ENCODE measurements at regions not wholly inside any gene's neighbourhood (a gene's known extent, or its start where the extent isn't known, plus 50 kb on each side); places are given as distances from the start of the nearest gene placed in this dataset.

DNA sequence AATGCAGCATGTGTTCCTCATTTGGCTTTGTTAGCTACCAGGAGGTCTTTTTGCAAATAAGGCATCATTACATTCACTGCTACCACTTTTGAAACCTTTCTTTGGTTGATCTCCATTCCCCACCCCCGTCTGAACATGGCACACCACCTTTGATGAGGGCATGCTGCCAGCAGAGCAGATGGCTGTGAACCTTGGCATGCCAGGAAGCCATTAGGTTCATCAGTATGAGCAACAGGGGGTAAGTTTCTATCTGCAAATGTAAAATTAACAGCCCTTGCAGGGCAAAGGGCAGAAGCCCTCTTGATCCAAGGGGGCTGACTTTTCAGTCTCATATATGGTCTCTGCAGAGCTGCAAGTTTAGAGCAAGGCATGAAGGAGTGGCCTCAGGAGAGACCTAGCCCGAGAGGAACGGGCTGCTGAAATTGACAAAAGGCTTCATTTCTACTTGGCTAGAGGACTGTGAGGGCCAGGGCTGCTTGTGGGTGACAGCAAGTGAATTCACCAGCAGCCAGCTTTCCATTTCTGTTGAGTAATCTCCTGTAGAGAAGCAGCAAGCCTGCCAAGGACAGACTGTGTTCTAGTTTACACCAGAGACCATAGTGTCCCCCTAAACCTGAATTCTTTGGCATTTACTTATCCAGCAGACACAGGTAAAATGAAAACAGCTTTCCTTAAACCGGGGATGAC, 127.9 kb downstream of the ZNF326 start:
- Mint-ChIP-seq H3K27me3 (ENCODE audit: low read depth) (peaks cover 5% of the 10 kb centered on the region), H3K4me1 (ENCODE audit: low read depth) (no peaks in the 10 kb centered on the region), H3K9me3 (ENCODE audit: insufficient read depth) (no peaks in the 10 kb centered on the region), H3K27ac (no peak overlapping the region), H3K4me3 (no peak overlapping the region), H3K36me3 (ENCODE audit: low read depth) (no peaks in the 10 kb centered on the region)
- ChIA-PET POLR2A (no interaction called here), CTCF (no interaction called here)
- no peak for ATAC-seq
- DNase-seq: no peak

DNA sequence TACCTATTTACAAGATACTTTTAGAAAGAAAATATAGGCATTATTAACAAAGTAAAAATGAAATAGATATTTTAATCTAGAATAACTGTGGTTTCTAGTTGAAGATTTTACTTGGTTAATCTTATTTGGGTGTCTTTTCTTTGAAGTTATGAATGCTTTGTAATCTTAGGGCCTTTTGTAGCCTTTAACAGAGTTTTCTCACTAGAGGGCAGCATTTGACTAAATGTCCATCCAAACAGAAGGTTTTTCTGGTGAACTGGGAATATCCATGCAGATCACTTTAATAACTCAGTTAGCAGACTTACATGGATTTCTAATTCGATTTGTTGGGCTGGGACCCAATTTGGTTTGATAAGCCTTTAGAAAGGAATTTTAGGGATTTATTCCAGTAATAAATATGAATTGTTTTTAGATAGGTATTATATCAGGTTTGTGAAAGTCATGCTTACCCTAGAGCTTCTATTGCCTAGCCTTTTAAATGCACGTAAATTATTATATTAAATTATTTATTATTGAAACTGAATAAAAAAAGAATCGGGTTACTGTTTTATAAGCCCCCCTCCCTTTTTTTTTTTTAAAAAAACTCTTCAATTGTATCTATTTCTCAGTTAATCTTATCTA, 119.7 kb downstream of the ZNF326 start:
- H3K27me3 Mint-ChIP-seq (ENCODE audit: low read depth): peaks cover 17% of the 10 kb centered on the region
- H3K27ac Mint-ChIP-seq: no peak overlapping the region
- H3K36me3 Mint-ChIP-seq (ENCODE audit: low read depth): no peaks in the 10 kb centered on the region
- H3K9me3 Mint-ChIP-seq (ENCODE audit: insufficient read depth): no peaks in the 10 kb centered on the region
- POLR2A ChIA-PET: no interaction called here
- H3K4me3 Mint-ChIP-seq: no peak overlapping the region
- DNase-seq: no peak
- CTCF ChIA-PET: no interaction called here
- ATAC-seq: no peak
- H3K4me1 Mint-ChIP-seq (ENCODE audit: low read depth): no peaks in the 10 kb centered on the region

DNA sequence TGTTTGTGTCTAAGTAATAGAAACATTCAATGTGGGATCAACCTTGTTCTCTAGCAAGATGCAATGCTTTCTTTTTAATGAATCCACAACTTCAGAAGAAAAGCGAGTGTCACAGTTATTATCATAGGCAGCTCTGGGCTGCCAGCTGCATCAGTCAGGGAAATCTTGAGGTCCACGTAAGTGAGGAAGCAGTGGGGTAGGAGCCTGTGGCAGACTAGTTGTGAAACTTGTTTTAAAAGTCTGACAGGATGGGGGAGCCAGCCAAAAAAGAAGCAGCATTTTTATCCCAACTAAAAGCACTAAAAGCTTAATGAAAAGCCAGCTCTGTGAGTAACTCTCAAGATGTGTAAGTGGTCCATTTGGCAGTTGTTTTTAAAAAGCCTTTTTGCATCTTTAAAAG, 113.1 kb downstream of the ZNF326 start:
- Mint-ChIP-seq H3K36me3 (ENCODE audit: low read depth) (no peaks in the 10 kb centered on the region), H3K4me1 (ENCODE audit: low read depth) (no peaks in the 10 kb centered on the region), H3K9me3 (ENCODE audit: insufficient read depth) (no peaks in the 10 kb centered on the region), H3K4me3 (no peak overlapping the region), H3K27ac (no peak overlapping the region), H3K27me3 (ENCODE audit: low read depth) (peaks cover 17% of the 10 kb centered on the region)
- ATAC-seq (no peak), DNase-seq (no peak)
- ChIA-PET POLR2A (no interaction called here), CTCF (no interaction called here)

DNA sequence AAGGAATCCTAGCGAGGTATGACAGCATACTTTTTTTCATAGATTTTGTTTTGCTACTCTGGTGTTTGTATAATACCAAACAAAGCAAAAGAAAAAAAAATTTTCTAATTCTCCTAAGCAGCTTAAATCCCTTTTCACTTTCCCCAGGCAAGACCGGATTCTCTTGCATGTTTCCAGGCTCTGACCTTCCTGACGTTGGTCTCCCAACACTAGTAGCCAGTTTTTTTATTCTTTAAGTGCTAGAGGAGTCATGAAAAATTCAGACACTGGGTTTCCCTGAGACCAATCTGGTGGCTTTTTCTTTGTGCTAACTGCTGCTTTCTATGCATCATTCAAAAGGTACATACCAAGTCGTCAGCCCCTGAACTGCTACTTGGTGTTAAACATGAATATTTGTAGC, 111.4 kb downstream of the ZNF326 start:
- Mint-ChIP-seq H3K9me3 (ENCODE audit: insufficient read depth) (no peaks in the 10 kb centered on the region), H3K27ac (no peak overlapping the region), H3K36me3 (ENCODE audit: low read depth) (no peaks in the 10 kb centered on the region), H3K4me3 (no peak overlapping the region), H3K4me1 (ENCODE audit: low read depth) (no peaks in the 10 kb centered on the region), H3K27me3 (ENCODE audit: low read depth) (peaks cover 17% of the 10 kb centered on the region)
- ATAC-seq (no peak), DNase-seq (no peak)
- ChIA-PET POLR2A (no interaction called here), CTCF (no interaction called here)

DNA sequence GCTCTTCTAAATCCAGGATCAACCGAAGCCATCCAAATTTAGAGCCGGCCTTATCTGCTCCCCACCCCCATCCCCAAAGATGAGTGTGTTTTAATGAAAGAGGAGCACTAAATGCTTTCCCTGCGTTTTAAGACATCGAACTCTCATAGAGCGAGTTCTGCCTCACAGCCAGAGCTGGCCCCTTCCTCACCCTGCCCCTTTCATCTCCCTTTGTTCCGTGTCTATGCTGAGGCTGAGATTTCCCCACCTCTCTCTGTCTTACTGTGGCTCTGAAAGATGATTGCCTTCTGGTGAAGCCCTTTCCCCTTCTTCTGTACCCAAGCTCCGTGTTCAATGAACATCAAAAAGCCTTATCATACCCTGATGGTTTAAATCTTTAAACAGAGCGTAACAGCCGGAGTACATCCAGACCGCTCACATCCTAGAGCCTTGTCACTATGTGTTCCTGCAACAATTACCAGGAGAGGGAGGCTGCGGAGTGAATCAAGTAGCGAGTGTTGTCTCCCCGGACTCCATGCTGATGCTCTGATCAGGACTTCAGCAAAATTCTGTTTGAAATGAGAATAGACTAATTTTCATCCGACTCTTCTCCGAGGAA, 110.1 kb downstream of the ZNF326 start:
- Mint-ChIP-seq H3K36me3 (ENCODE audit: low read depth) (no peaks in the 10 kb centered on the region), H3K4me3 (no peak overlapping the region), H3K4me1 (ENCODE audit: low read depth) (no peaks in the 10 kb centered on the region), H3K9me3 (ENCODE audit: insufficient read depth) (no peaks in the 10 kb centered on the region), H3K27ac (no peak overlapping the region), H3K27me3 (ENCODE audit: low read depth) (peaks cover 13% of the 10 kb centered on the region)
- ChIA-PET CTCF (no interaction called here), POLR2A (no interaction called here)
- ATAC-seq (no peak), DNase-seq (no peak)

DNA sequence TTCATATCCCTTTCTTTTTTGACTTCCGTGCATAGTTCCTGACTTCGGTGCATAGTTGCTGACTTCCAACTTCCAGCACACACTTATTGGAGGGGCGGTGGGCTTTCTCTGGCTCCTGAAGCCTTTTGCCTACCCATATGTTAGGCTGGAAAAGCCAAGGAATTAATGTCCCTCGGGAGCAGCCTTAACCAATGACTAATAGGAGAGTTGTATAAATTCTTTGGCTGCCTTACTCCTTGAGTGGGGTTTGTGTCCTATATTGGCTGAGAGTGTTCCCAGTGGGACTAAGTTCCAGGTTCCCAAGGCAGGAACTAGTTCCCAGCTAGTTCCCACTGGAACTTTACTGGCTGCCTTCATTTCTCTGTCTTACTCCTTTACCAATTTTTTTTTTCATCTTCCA, 105.7 kb downstream of the ZNF326 start:
- ATAC-seq: no peak
- H3K36me3 Mint-ChIP-seq (ENCODE audit: low read depth): no peaks in the 10 kb centered on the region

DNA sequence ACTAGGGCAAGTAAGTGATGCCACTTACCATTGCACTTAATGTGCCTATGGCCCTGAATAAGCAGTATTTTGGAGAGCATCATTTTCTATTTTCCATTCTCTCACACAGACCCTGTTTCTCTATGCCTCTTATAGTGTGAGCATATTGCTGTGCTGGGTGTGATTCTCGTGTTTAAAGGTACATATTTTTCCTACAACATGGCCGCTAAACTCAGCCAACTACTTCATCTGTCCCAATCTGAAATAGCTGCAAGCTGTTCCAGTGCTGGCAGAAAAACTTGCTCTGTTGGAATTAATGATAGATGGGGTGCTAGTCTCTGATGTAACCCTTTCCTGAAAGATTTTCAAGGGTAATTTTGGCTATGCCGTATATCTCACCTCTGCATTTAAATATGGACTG, 97.5 kb downstream of the ZNF326 start:
- no peak overlapping the region for H3K27ac Mint-ChIP-seq
- peaks cover 5% of the 10 kb centered on the region for H3K27me3 Mint-ChIP-seq (ENCODE audit: low read depth)
- no peaks in the 10 kb centered on the region for H3K4me1 Mint-ChIP-seq (ENCODE audit: low read depth)
- DNase-seq (no peak), ATAC-seq (no peak)
- CTCF ChIA-PET: no interaction called here
- POLR2A ChIA-PET: no interaction called here
- no peaks in the 10 kb centered on the region for H3K9me3 Mint-ChIP-seq (ENCODE audit: insufficient read depth)
- no peak overlapping the region for H3K4me3 Mint-ChIP-seq
- H3K36me3 Mint-ChIP-seq (ENCODE audit: low read depth): no peaks in the 10 kb centered on the region

More for the DNA sequence above, 105.7 kb downstream of the ZNF326 start:
- ChIA-PET POLR2A (no interaction called here), CTCF (no interaction called here)
- no peaks in the 10 kb centered on the region for H3K4me1 Mint-ChIP-seq (ENCODE audit: low read depth)
- no peak overlapping the region for H3K27ac Mint-ChIP-seq
- DNase-seq: no peak
- H3K27me3 Mint-ChIP-seq (ENCODE audit: low read depth): no peaks in the 10 kb centered on the region
- no peaks in the 10 kb centered on the region for H3K9me3 Mint-ChIP-seq (ENCODE audit: insufficient read depth)
- no peak overlapping the region for H3K4me3 Mint-ChIP-seq
